Muscle layer of duodenum (tissue), 2 donors: ENCODE measurements at regions not wholly inside any gene's neighbourhood (a gene's known extent, or its start where the extent isn't known, plus 50 kb on each side); places are given as distances from the start of the nearest gene placed in this dataset.

Experiments used
- H3K27ac ChIP-seq: one replicate; pipeline ENCODE4 v1.7.0; 2013; ENCODE audit warnings: mild to moderate bottlenecking, low read length
- H3K27me3 ChIP-seq: one replicate; pipeline ENCODE4 v1.7.0; 2013; ENCODE audit warnings: low read depth, mild to moderate bottlenecking, control low read depth, low read length
- H3K36me3 ChIP-seq, 2 donors: one replicate each; pipeline ENCODE4 v1.7.0; 2013; ENCODE audit warnings: low read length in 2 of 2, control low read depth in 1 of 2, mild to moderate bottlenecking in 1 of 2; ENCODE audit not compliant: insufficient read depth in 2 of 2, control insufficient read depth in 1 of 2
- H3K4me1 ChIP-seq, 2 donors: one replicate each; pipeline ENCODE4 v1.7.0; 2013; ENCODE audit warnings: low read length in 2 of 2, mild to moderate bottlenecking in 2 of 2, control low read depth in 1 of 2, moderate library complexity in 1 of 2; ENCODE audit not compliant: insufficient read depth in 2 of 2, control insufficient read depth in 1 of 2
- H3K4me3 ChIP-seq, 2 donors: one replicate each; pipeline ENCODE4 v1.7.0; 2013; ENCODE audit warnings: low read length in 2 of 2, low read depth in 1 of 2, mild to moderate bottlenecking in 1 of 2
- H3K9me3 ChIP-seq, 2 donors: one replicate each; pipeline ENCODE4 v1.7.0; 2013; ENCODE audit warnings: low read length in 2 of 2, control low read depth in 1 of 2, mild to moderate bottlenecking in 1 of 2; ENCODE audit not compliant: control insufficient read depth in 1 of 2
- donor health status: healthy.

GRCh38 chr7:11895337-11895736 is 63.3 kb upstream of the THSD7A start:
- no peaks in the 10 kb centered on the region for H3K4me1 ChIP-seq
- H3K4me3 ChIP-seq, result no peak overlapping the region

GRCh38 chr7:11896663-11897062 is 64.7 kb upstream of the THSD7A start:
- H3K27ac ChIP-seq, result no peak overlapping the region
- H3K27me3 ChIP-seq, result no peaks in the 10 kb centered on the region
- no peak overlapping the region for H3K4me3 ChIP-seq
- H3K4me1 ChIP-seq, result no peaks in the 10 kb centered on the region
- H3K9me3 ChIP-seq, result peaks cover 3 to 5% of the 10 kb centered on the region in 2 donors
- no peaks in the 10 kb centered on the region for H3K36me3 ChIP-seq

More at GRCh38 chr7:11895337-11895736, 63.3 kb upstream of the THSD7A start:
- Histone ChIP-seq H3K27me3 (no peaks in the 10 kb centered on the region), H3K36me3 (no peaks in the 10 kb centered on the region), H3K9me3 (peaks cover 3 to 5% of the 10 kb centered on the region in 2 donors), H3K27ac (no peak overlapping the region)

GRCh38 chr7:11899247-11899646 is 67.2 kb upstream of the THSD7A start:
- Histone ChIP-seq H3K4me3 (no peak overlapping the region), H3K27ac (no peak overlapping the region), H3K27me3 (no peaks in the 10 kb centered on the region), H3K9me3 (no peaks in the 10 kb centered on the region), H3K4me1 (no peaks in the 10 kb centered on the region), H3K36me3 (no peaks in the 10 kb centered on the region)

GRCh38 chr7:11910253-11910652 is 78.3 kb upstream of the THSD7A start:
- H3K27ac ChIP-seq, result no peak overlapping the region
- no peak overlapping the region for H3K4me3 ChIP-seq
- no peaks in the 10 kb centered on the region for H3K9me3 ChIP-seq
- no peaks in the 10 kb centered on the region for H3K36me3 ChIP-seq
- H3K27me3 ChIP-seq, result no peaks in the 10 kb centered on the region
- H3K4me1 ChIP-seq, result no peaks in the 10 kb centered on the region

GRCh38 chr7:11911900-11912299 is 79.9 kb upstream of the THSD7A start:
- no peaks in the 10 kb centered on the region for H3K4me1 ChIP-seq
- no peak overlapping the region for H3K4me3 ChIP-seq
- no peaks in the 10 kb centered on the region for H3K27me3 ChIP-seq
- no peak overlapping the region for H3K27ac ChIP-seq
- no peaks in the 10 kb centered on the region for H3K9me3 ChIP-seq
- no peaks in the 10 kb centered on the region for H3K36me3 ChIP-seq

GRCh38 chr7:11914645-11915044 is 82.6 kb upstream of the THSD7A start:
- Histone ChIP-seq H3K9me3 (peaks cover 0 to 8% of the 10 kb centered on the region in 2 donors), H3K27me3 (no peaks in the 10 kb centered on the region), H3K27ac (no peak overlapping the region), H3K4me3 (no peak overlapping the region), H3K4me1 (no peaks in the 10 kb centered on the region), H3K36me3 (no peaks in the 10 kb centered on the region)

GRCh38 chr7:11923376-11923930 is 91.5 kb upstream of the THSD7A start:
- Histone ChIP-seq H3K27me3 (no peaks in the 10 kb centered on the region), H3K4me1 (no peaks in the 10 kb centered on the region), H3K36me3 (no peaks in the 10 kb centered on the region), H3K4me3 (no peak overlapping the region), H3K9me3 (peaks cover 0 to 5% of the 10 kb centered on the region in 2 donors), H3K27ac (no peak overlapping the region)

- Histone ChIP-seq H3K27ac (no peak overlapping the region), H3K27me3 (no peaks in the 10 kb centered on the region), H3K4me3 (no peak overlapping the region), H3K9me3 (no peaks in the 10 kb centered on the region), H3K36me3 (no peaks in the 10 kb centered on the region), H3K4me1 (no peaks in the 10 kb centered on the region)
Measured at GRCh38 chr7:11931307-11931706, 99.3 kb upstream of the THSD7A start.

GRCh38 chr7:11934796-11935195 is 102.8 kb upstream of the THSD7A start:
- H3K4me3 ChIP-seq, result no peak overlapping the region
- H3K27me3 ChIP-seq, result no peaks in the 10 kb centered on the region
- H3K27ac ChIP-seq, result no peak overlapping the region
- H3K4me1 ChIP-seq, result no peaks in the 10 kb centered on the region
- no peaks in the 10 kb centered on the region for H3K36me3 ChIP-seq
- H3K9me3 ChIP-seq, result no peaks in the 10 kb centered on the region

- no peak overlapping the region for H3K27ac ChIP-seq
Measured at GRCh38 chr7:11935905-11936304, 103.9 kb upstream of the THSD7A start.

GRCh38 chr7:11946794-11947193 is 114.8 kb upstream of the THSD7A start:
- no peak overlapping the region for H3K4me3 ChIP-seq
- no peaks in the 10 kb centered on the region for H3K9me3 ChIP-seq
- no peaks in the 10 kb centered on the region for H3K4me1 ChIP-seq
- no peaks in the 10 kb centered on the region for H3K27me3 ChIP-seq
- no peak overlapping the region for H3K27ac ChIP-seq
- H3K36me3 ChIP-seq, result no peaks in the 10 kb centered on the region

More at GRCh38 chr7:11935905-11936304, 103.9 kb upstream of the THSD7A start:
- no peaks in the 10 kb centered on the region for H3K4me1 ChIP-seq
- H3K9me3 ChIP-seq, result no peaks in the 10 kb centered on the region
- H3K27me3 ChIP-seq, result no peaks in the 10 kb centered on the region
- H3K36me3 ChIP-seq, result no peaks in the 10 kb centered on the region
- H3K4me3 ChIP-seq, result no peak overlapping the region

GRCh38 chr7:11950281-11950680 is 118.3 kb upstream of the THSD7A start:
- H3K27ac ChIP-seq, result no peak overlapping the region

More at GRCh38 chr7:11950281-11950680, 118.3 kb upstream of the THSD7A start:
- H3K27me3 ChIP-seq, result no peaks in the 10 kb centered on the region
- H3K4me1 ChIP-seq, result no peaks in the 10 kb centered on the region
- no peaks in the 10 kb centered on the region for H3K9me3 ChIP-seq
- no peak overlapping the region for H3K4me3 ChIP-seq
- H3K36me3 ChIP-seq, result no peaks in the 10 kb centered on the region
